GM18861 (cell line): ENCODE measurements at regions not wholly inside any gene's neighbourhood (a gene's known extent, or its start where the extent isn't known, plus 50 kb on each side); places are given as distances from the start of the nearest gene placed in this dataset.
"Not testable (repeated sequence)": the region's sequence is repeated elsewhere in the genome, so short reads cannot be mapped to it uniquely, and the experiment has no call there.

Experiments used
- ATAC-seq: cut with Tn5 transposase; IDR thresholded peaks from one replicate; pipeline ENCODE4 v1.9.1; 2021; ENCODE audit not compliant: unreplicated experiment

- ATAC-seq, result no peak
Observed at GRCh38 chr12:114858388-114859146, 174.6 kb upstream of the TBX3 start.

- no peak for ATAC-seq
Observed at GRCh38 chr12:114855678-114856077, 171.7 kb upstream of the TBX3 start.

GRCh38 chr12:114852976-114853529 lies 169.1 kb upstream of the TBX3 start:
- no peak for ATAC-seq

GRCh38 chr12:114851981-114852380 lies 168.0 kb upstream of the TBX3 start:
- ATAC-seq, result no peak

GRCh38 chr12:114850661-114851275 lies 166.8 kb upstream of the TBX3 start:
- no peak for ATAC-seq

GRCh38 chr12:114848666-114849065 lies 164.7 kb upstream of the TBX3 start:
- no peak for ATAC-seq

GRCh38 chr12:114847441-114848035 lies 163.6 kb upstream of the TBX3 start:
- ATAC-seq, result no peak

GRCh38 chr12:114846771-114847170 lies 162.8 kb upstream of the TBX3 start:
- no peak for ATAC-seq

GRCh38 chr12:114841557-114842251 lies 157.7 kb upstream of the TBX3 start:
- ATAC-seq, result no peak

- no peak for ATAC-seq
Observed at GRCh38 chr12:114838480-114838879, 154.5 kb upstream of the TBX3 start.

GRCh38 chr12:114836609-114837008 lies 152.6 kb upstream of the TBX3 start:
- no peak for ATAC-seq

GRCh38 chr12:114835031-114835430 lies 151.1 kb upstream of the TBX3 start:
- no peak for ATAC-seq

- ATAC-seq, result no peak
Observed at GRCh38 chr12:114834621-114835020, 150.6 kb upstream of the TBX3 start.

- ATAC-seq, result no peak
Observed at GRCh38 chr12:114829833-114830232, 145.9 kb upstream of the TBX3 start.

GRCh38 chr12:114829244-114829643 lies 145.3 kb upstream of the TBX3 start:
- ATAC-seq, result not testable (repeated sequence)

GRCh38 chr12:114827461-114827860 lies 143.5 kb upstream of the TBX3 start:
- ATAC-seq, result no peak

- no peak for ATAC-seq
Observed at GRCh38 chr12:114826244-114826643, 142.3 kb upstream of the TBX3 start.

GRCh38 chr12:114823724-114824123 lies 139.7 kb upstream of the TBX3 start:
- ATAC-seq, result no peak

GRCh38 chr12:114821570-114821969 lies 137.6 kb upstream of the TBX3 start:
- ATAC-seq, result no peak

GRCh38 chr12:114820796-114821195 lies 136.8 kb upstream of the TBX3 start:
- ATAC-seq, result no peak
